ENCODE measurements at regions not wholly inside any gene's neighbourhood (a gene's known extent, or its start where the extent isn't known, plus 50 kb on each side); places are given as distances from the start of the nearest gene placed in this dataset.

- in situ Hi-C loops (cut with HindIII; ENCODE audit: low sequenced_read_pairs): no loop called here
- H3K4me3 ChIP-seq (ENCODE audit: low read depth, low read length): no peak overlapping the region
- TF ChIP-seq CTCF (IDR thresholded peaks at IDR 0.05; ENCODE audit: low read depth, low read length): no peak
- no peak for DNase-seq (ENCODE audit: low read depth, low spot score)
These were observed 74.4 kb upstream of the SOD3 start for GRCh38 chr4:24720979-24721378.

- DNase-seq (ENCODE audit: low read depth, low spot score): no peak
- TF ChIP-seq CTCF (IDR thresholded peaks at IDR 0.05; ENCODE audit: low read depth, low read length): no peak
- H3K4me3 ChIP-seq (ENCODE audit: low read depth, low read length): no peak overlapping the region
- in situ Hi-C loops (cut with HindIII; ENCODE audit: low sequenced_read_pairs): no loop called here
These were observed 73.3 kb upstream of the SOD3 start for GRCh38 chr4:24722026-24722568.

- TF ChIP-seq CTCF (IDR thresholded peaks at IDR 0.05; ENCODE audit: low read depth, low read length): no peak
- in situ Hi-C loops (cut with HindIII; ENCODE audit: low sequenced_read_pairs): no loop called here
- no peak for DNase-seq (ENCODE audit: low read depth, low spot score)
- H3K4me3 ChIP-seq (ENCODE audit: low read depth, low read length): no peak overlapping the region
These were observed 67.8 kb upstream of the SOD3 start for GRCh38 chr4:24727390-24728224.

GRCh38 chr4:24729119-24729730 lies 66.1 kb upstream of the SOD3 start:
- in situ Hi-C loops (cut with HindIII; ENCODE audit: low sequenced_read_pairs): no loop called here
- TF ChIP-seq CTCF (IDR thresholded peaks at IDR 0.05; ENCODE audit: low read depth, low read length): no peak

GRCh38 chr4:24730256-24731001 lies 64.9 kb upstream of the SOD3 start:
- TF ChIP-seq CTCF (IDR thresholded peaks at IDR 0.05; ENCODE audit: low read depth, low read length): no peak
- peak; percentile 17 for DNase-seq (ENCODE audit: low read depth, low spot score)
- H3K4me3 ChIP-seq (ENCODE audit: low read depth, low read length): no peak overlapping the region
- in situ Hi-C loops (cut with HindIII; ENCODE audit: low sequenced_read_pairs): no loop called here

More at GRCh38 chr4:24729119-24729730, 66.1 kb upstream of the SOD3 start:
- DNase-seq (ENCODE audit: low read depth, low spot score): no peak
- no peak overlapping the region for H3K4me3 ChIP-seq (ENCODE audit: low read depth, low read length)

- H3K4me3 ChIP-seq (ENCODE audit: low read depth, low read length): no peak overlapping the region
- DNase-seq (ENCODE audit: low read depth, low spot score): no peak
- in situ Hi-C loops (cut with HindIII; ENCODE audit: low sequenced_read_pairs): no loop called here
- TF ChIP-seq CTCF (IDR thresholded peaks at IDR 0.05; ENCODE audit: low read depth, low read length): no peak
These were observed 63.9 kb upstream of the SOD3 start for GRCh38 chr4:24731448-24731847.
